Peyer's patch (tissue), 4 donors: ENCODE measurements at regions not wholly inside any gene's neighbourhood (a gene's known extent, or its start where the extent isn't known, plus 50 kb on each side); places are given as distances from the start of the nearest gene placed in this dataset.

Experiments used
- POLR2A ChIP-seq, 2 donors: fragments of 450-650 bp; IDR thresholded peaks; one replicate each; pipeline ENCODE4 v1.5.1; 2017; ENCODE audit warnings: antibody characterized with exemption in 2 of 2, mild to moderate bottlenecking in 2 of 2, moderate library complexity in 2 of 2
- TF ChIP-seq, protein P1 (sequence below), 6 experiments: fragments of 450-650 bp in 4 of 6; fragments of 200-600 bp in 2 of 6; sonication (generic) in 1 of 6; IDR thresholded peaks; one replicate each; pipeline ENCODE4 v1.5.1; 2017 to 2019; ENCODE audit warnings: antibody characterized with exemption in 6 of 6, mild to moderate bottlenecking in 3 of 6, moderate library complexity in 1 of 6

DNA sequence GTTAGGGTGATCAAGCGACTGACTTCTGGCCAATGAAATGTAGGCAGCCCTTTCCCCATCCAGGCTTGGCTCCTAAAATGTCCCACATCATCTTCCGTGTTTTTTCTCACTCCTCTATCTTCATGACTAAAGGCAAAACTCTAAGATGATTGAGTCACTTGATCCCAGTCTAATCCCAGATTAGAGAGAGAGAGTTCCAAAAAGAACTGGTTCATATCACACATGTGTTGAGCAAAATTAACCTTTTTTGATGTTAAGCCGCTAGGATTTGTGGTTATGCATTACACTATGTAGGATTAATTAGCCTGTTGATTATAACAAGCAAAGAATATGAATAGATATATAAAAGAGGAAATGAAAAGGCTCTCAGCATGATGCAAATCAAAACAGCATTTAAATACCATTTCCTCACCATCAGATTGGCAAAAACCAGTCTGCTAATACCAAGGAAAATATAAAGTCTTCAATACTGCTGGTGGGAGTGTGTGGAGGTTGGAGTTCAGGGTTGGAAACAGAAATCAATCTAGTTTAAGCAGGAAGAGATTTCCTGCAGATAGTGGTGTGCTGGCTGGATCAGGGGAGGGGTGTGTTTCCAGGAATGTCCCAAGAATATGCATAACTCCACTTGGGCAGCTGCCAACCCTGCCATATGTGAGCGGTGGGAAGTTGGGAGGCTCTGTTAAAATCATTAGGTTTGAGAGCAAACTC lies 187.6 kb upstream of the S1PR3 start:
- TF ChIP-seq, protein P1, sequence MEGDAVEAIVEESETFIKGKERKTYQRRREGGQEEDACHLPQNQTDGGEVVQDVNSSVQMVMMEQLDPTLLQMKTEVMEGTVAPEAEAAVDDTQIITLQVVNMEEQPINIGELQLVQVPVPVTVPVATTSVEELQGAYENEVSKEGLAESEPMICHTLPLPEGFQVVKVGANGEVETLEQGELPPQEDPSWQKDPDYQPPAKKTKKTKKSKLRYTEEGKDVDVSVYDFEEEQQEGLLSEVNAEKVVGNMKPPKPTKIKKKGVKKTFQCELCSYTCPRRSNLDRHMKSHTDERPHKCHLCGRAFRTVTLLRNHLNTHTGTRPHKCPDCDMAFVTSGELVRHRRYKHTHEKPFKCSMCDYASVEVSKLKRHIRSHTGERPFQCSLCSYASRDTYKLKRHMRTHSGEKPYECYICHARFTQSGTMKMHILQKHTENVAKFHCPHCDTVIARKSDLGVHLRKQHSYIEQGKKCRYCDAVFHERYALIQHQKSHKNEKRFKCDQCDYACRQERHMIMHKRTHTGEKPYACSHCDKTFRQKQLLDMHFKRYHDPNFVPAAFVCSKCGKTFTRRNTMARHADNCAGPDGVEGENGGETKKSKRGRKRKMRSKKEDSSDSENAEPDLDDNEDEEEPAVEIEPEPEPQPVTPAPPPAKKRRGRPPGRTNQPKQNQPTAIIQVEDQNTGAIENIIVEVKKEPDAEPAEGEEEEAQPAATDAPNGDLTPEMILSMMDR (IDR thresholded peaks at IDR 0.05), result no peak
- no peak for TF ChIP-seq POLR2A (IDR thresholded peaks at IDR 0.05)
